Loucy (cell line): ENCODE measurements at regions not wholly inside any gene's neighbourhood (a gene's known extent, or its start where the extent isn't known, plus 50 kb on each side); places are given as distances from the start of the nearest gene placed in this dataset.

Source experiments
- H2AFZ ChIP-seq: fragments of 200-600 bp; sonication (generic); 2 replicates; pipeline ENCODE4 v1.6.0; 2016; ENCODE audit warnings: antibody characterized with exemption, mild to moderate bottlenecking, low read length, moderate library complexity
- H3F3A ChIP-seq: fragments of 200-600 bp; 2 replicates; pipeline ENCODE4 v1.6.0; 2016; ENCODE audit warnings: antibody characterized with exemption, low read depth, mild to moderate bottlenecking
- H3K27me3 ChIP-seq: fragments of 200-600 bp; sonication (generic); 2 replicates; pipeline ENCODE4 v1.6.1; 2014; ENCODE audit warnings: low read length, mild to moderate bottlenecking; ENCODE audit not compliant: insufficient read depth, poor library complexity, severe bottlenecking
- H3K36me3 ChIP-seq: fragments of 200-600 bp; sonication (generic); 2 replicates; pipeline ENCODE4 v1.6.1; 2016; ENCODE audit warnings: low read length; ENCODE audit not compliant: insufficient read depth
- H3K4me1 ChIP-seq: fragments of 200-600 bp; sonication (generic); 2 replicates; pipeline ENCODE4 v1.5.1; 2014; ENCODE audit warnings: low read length, mild to moderate bottlenecking; ENCODE audit not compliant: insufficient read depth, poor library complexity, severe bottlenecking
- H3K4me2 ChIP-seq: fragments of 200-600 bp; sonication (generic); 2 replicates; pipeline ENCODE4 v1.6.0; 2014; ENCODE audit warnings: antibody characterized with exemption, low read length, low read depth, mild to moderate bottlenecking; ENCODE audit not compliant: poor library complexity, severe bottlenecking
- H3K4me3 ChIP-seq: fragments of 200-600 bp; sonication (generic); 2 replicates; pipeline ENCODE4 v1.5.1; 2014; ENCODE audit warnings: low read length, mild to moderate bottlenecking, mixed read lengths; ENCODE audit not compliant: poor library complexity, severe bottlenecking
- H3K79me2 ChIP-seq: fragments of 200-600 bp; sonication (generic); 2 replicates; pipeline ENCODE4 v1.6.1; 2014; ENCODE audit warnings: low read length; ENCODE audit not compliant: insufficient read depth
- H3K9ac ChIP-seq: fragments of 200-600 bp; sonication (generic); 2 replicates; pipeline ENCODE4 v1.6.0; 2014; ENCODE audit warnings: mild to moderate bottlenecking, low read depth, low read length, moderate library complexity; ENCODE audit not compliant: poor library complexity, severe bottlenecking
- H3K9me2 ChIP-seq: fragments of 200-600 bp; sonication (generic); replicated peaks from 2 replicates; pipeline ENCODE4 v1.6.1; 2016; ENCODE audit warnings: low read depth, low read length, mixed read lengths
- H3K9me3 ChIP-seq: fragments of 200-600 bp; sonication (generic); 2 replicates; pipeline ENCODE4 v1.6.1; 2014; ENCODE audit warnings: mild to moderate bottlenecking, antibody characterized with exemption, low read length, low read depth; ENCODE audit not compliant: insufficient read depth
- H4K20me1 ChIP-seq: fragments of 200-600 bp; sonication (generic); 2 replicates; pipeline ENCODE4 v1.6.0; 2014; ENCODE audit warnings: antibody characterized with exemption, low read length, mild to moderate bottlenecking; ENCODE audit not compliant: insufficient read depth, poor library complexity, severe bottlenecking
- CTCF ChIP-seq: fragments of 200-600 bp; sonication (generic); conservative IDR thresholded peaks from 2 replicates; pipeline ENCODE4 v1.5.1; 2014; ENCODE audit warnings: mild to moderate bottlenecking, antibody characterized with exemption, low read length
- EZH2phosphoT487 ChIP-seq: fragments of 200-600 bp; IDR thresholded peaks from 2 replicates; pipeline ENCODE4 v1.6.1; 2018; ENCODE audit warnings: antibody characterized with exemption, mild to moderate bottlenecking, moderate library complexity, borderline replicate concordance

- Histone ChIP-seq H3K79me2 (peaks cover 27% of the 10 kb centered on the region), H4K20me1 (no peaks in the 10 kb centered on the region), H3K27me3 (no peaks in the 10 kb centered on the region), H2AFZ (peak overlapping the region; percentile 88), H3K9ac (peak overlapping the region; percentile 85), H3K4me3 (peak overlapping the region; percentile 81), H3K9me2 (no peaks in the 10 kb centered on the region), H3F3A (no peaks in the 10 kb centered on the region), H3K4me2 (peak overlapping the region; percentile 91), H3K36me3 (no peaks in the 10 kb centered on the region), H3K9me3 (no peaks in the 10 kb centered on the region), H3K4me1 (peaks cover 57% of the 10 kb centered on the region)
- TF ChIP-seq CTCF: peak; percentile 72
- no peak for TF ChIP-seq EZH2phosphoT487
These were observed 1181.2 kb downstream of the VRK1 start for GRCh38 chr14:97978341-97978740.

- Histone ChIP-seq H3K79me2 (no peaks in the 10 kb centered on the region), H3F3A (0 out of 2 replicates have a peak, but pooled peaks cover 4% of the 10 kb centered on the region), H3K9me3 (no peaks in the 10 kb centered on the region), H2AFZ (peak overlapping the region; percentile 69), H3K4me2 (peak overlapping the region; percentile 65), H3K4me1 (peaks cover 65% of the 10 kb centered on the region), H4K20me1 (no peaks in the 10 kb centered on the region), H3K9me2 (no peaks in the 10 kb centered on the region), H3K27me3 (no peaks in the 10 kb centered on the region), H3K36me3 (no peaks in the 10 kb centered on the region), H3K9ac (peak overlapping the region; percentile 65), H3K4me3 (peak overlapping the region; percentile 51)
- TF ChIP-seq EZH2phosphoT487 (no peak), CTCF (no peak)
These were observed 1196.4 kb downstream of the VRK1 start for GRCh38 chr14:97993508-97994019.

GRCh38 chr14:97994020-97994531, 1196.9 kb downstream of the VRK1 start:
- Histone ChIP-seq H3K27me3 (no peaks in the 10 kb centered on the region), H3K9me2 (no peaks in the 10 kb centered on the region), H4K20me1 (no peaks in the 10 kb centered on the region), H3K4me1 (peaks cover 65% of the 10 kb centered on the region), H3K4me2 (peak overlapping the region; percentile 65), H3K36me3 (no peaks in the 10 kb centered on the region), H2AFZ (peak overlapping the region; percentile 69), H3K79me2 (no peaks in the 10 kb centered on the region), H3F3A (0 out of 2 replicates have a peak, but pooled peaks cover 4% of the 10 kb centered on the region), H3K4me3 (peak overlapping the region; percentile 51), H3K9me3 (no peaks in the 10 kb centered on the region), H3K9ac (peak overlapping the region; percentile 65)
- TF ChIP-seq EZH2phosphoT487 (no peak), CTCF (no peak)
